SK-MEL-5 (cell line): ENCODE measurements at regions not wholly inside any gene's neighbourhood (a gene's known extent, or its start where the extent isn't known, plus 50 kb on each side); places are given as distances from the start of the nearest gene placed in this dataset.
"Not testable (repeated sequence)": the region's sequence is repeated elsewhere in the genome, so short reads cannot be mapped to it uniquely, and the experiment has no call there.

ENCODE experiments used
- DNase-seq: peaks from one replicate; pipeline ENCODE4 v3.0.0-alpha.2; 2016; ENCODE audit warnings: low read depth, low spot score
- in situ Hi-C: cut with HindIII; loops from 2 replicates; pipeline ENCODE4 v1.10.0; 2016; ENCODE audit warnings: low sequenced_read_pairs, high pct_unique_total_duplicates, low pct_unique_long_range_greater_than_20kb

DNA sequence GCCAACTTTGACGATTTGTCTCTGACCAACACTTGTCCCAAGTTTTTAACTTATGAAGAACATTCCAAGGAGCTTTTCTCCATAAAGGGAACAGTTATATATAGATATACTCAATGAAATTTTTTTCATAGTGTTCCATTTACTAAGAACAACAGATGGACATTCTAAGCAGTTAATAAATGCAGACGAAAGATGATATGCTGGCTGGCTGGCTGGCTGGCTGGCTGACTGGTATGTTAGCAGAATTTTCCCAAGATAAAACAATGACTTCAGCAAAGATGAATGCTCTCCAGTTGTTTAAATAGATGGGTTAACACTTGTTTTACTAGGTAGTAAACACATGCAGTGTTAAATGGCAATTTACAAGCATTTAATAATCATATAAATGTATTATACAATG, 62.2 kb downstream of the SPANXN3 start:
- in situ Hi-C loops: no loop called here
- no peak for DNase-seq

DNA sequence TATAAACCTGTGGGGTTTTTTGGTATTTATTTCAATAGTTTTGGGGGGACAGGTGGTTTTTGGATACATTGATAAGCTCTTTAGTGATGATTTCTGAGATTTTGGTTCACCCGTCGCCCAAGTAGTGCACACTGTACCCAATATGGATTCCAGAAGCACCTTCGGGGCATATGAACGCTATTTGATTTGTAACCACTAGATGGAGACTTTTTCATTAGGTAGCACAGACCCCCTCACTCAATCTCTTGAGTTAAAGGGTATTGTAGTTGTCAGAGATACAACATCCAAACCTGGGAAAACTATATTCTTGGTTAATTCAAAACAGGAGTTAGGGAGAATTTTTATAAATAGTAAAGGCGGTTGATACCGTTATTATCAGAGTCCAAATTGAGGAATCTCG, 79.8 kb downstream of the SPANXN3 start:
- in situ Hi-C loops: no loop called here
- peak; percentile 47 for DNase-seq

GRCh38 chrX:143435916-143436315, 81.4 kb downstream of the SPANXN3 start:
- in situ Hi-C loops: no loop called here
- no peak for DNase-seq

GRCh38 chrX:143429811-143430210, 87.5 kb downstream of the SPANXN3 start:
- DNase-seq: no peak
- in situ Hi-C loops: no loop called here

- DNase-seq: no peak
- in situ Hi-C loops: no loop called here
Measured at GRCh38 chrX:143429131-143429530, 88.1 kb downstream of the SPANXN3 start.

DNA sequence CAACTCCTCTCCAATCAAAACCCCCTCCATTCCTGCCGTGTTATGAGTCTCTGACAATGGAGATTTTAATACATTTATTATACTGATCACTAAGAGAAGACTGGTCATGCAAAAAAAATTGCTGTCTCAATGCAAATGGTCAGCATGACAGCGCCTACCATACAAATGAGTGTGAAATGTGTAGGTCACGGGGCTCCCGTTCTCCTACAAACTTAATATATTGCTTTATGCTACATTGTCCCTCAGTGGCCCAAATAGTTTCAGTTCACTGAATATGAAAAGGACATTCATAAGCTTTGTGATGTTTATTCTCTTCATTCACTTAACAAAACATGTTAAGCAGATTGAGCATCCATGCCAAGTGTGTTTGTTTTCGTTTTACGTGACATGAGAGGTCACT, 116.1 kb downstream of the SPANXN3 start:
- no peak for DNase-seq
- in situ Hi-C loops: no loop called here

DNA sequence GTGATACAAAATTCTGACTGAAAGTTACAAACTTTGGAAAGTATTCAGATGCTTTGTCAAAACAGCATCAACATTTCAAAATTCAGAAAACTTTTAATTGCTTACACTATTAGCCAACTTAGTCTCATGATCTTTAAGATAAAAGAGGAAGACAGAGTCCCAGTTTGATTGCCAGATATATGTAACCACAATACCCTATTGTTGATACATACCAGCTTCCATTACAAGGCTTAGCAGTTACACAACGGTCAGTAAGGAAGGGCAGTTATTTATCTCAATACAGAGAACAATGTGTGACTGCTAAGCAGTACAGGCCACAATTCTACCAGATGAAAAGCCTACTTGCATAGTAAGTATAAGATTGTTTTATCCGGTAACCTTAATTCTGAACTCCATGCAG, 138.4 kb downstream of the SPANXN3 start:
- no peak for DNase-seq
- in situ Hi-C loops: no loop called here

- DNase-seq: no peak
- in situ Hi-C loops: no loop called here
Measured at GRCh38 chrX:143363419-143363818, 153.9 kb downstream of the SPANXN3 start.

- DNase-seq: no peak
- in situ Hi-C loops: no loop called here
Measured at GRCh38 chrX:143340190-143340589, 177.1 kb downstream of the SPANXN3 start.

DNA sequence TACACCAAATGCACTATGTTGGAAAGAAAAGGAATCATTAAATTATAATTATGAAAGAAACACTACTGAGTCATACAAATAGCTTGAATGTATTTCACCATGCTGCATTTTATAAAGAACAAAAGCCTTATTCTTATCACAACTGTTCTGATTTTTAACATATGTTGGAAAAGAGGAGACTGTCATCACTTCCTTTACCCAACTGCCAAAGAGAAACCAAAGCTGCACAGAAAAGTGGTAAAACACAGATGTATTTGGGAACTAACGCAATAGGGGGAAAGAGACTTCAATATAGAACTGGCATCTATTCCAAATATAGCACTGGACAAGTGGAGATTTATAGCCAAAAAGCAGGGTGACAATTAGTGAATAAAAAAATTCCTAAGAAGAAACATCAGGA, 181.0 kb downstream of the SPANXN3 start:
- in situ Hi-C loops: no loop called here

DNA sequence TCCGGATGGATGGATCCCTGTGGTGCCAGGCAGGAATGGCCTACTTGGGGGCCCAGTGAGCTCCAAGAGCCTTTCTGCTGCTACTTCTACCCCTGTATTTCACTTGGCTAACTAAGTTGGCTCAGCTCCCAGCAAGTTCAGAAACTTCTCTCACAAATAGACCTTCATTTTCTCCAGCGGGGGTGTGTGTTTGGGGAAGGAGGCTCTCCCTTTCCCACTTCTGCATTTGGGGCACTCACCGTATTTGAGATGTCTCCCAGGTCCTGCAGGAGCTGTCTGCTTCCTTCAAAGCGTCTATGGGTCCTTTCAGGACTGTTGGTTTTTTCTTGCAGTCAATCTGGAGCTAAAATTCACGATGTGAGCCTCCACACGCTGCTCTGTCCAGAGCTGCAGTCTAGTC, 197.7 kb downstream of the SPANXN3 start:
- in situ Hi-C loops: no loop called here
- DNase-seq: no peak

More for the DNA sequence above, 181.0 kb downstream of the SPANXN3 start:
- no peak for DNase-seq

GRCh38 chrX:143318857-143319256, 198.4 kb downstream of the SPANXN3 start:
- DNase-seq, in situ Hi-C loops: not testable (repeated sequence)

GRCh38 chrX:143306991-143307937, 210.0 kb downstream of the SPANXN3 start:
- in situ Hi-C loops: no loop called here
- DNase-seq: no peak

DNA sequence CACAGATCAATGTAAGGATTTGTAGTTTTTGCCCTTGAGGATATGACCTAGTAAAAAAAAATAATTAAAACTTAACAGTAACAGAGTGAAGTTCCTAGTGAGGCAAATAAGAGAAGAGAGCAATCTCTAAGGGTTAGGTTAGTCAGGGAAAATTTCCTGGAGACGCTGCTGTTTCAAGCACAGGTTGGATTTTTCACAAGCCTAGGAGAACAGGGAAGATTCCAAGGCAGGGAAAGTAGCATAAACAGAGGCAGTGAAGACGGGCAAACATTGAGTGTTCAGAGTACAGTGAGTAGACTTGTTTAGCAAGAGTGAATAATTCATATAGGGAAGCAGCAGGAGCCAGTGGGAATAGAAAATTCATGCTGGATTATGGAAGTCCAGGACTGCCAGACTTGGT, 212.8 kb downstream of the SPANXN3 start:
- DNase-seq: no peak
- in situ Hi-C loops: no loop called here

DNA sequence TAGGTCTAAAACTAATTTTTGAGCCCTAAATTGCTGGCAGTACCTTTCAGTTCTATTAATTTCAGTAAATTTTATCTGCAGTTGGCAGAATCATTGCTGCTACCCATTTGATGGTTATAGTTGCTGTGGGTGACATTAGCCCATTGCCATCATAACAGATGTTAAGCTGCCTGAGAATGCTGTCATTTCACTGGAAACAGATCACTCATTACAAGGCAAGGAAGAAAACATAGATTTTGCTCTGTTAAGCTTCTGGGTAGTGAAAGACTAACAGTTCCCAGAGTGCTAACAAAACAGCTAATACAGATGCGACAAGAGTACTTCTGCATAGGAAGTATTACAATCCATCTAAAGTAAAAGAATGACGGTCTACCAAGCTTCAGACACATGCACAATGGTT, 213.2 kb downstream of the SPANXN3 start:
- in situ Hi-C loops: no loop called here
- DNase-seq: no peak

GRCh38 chrX:143298663-143299241, 218.5 kb downstream of the SPANXN3 start:
- in situ Hi-C loops: no loop called here
- DNase-seq: no peak

DNA sequence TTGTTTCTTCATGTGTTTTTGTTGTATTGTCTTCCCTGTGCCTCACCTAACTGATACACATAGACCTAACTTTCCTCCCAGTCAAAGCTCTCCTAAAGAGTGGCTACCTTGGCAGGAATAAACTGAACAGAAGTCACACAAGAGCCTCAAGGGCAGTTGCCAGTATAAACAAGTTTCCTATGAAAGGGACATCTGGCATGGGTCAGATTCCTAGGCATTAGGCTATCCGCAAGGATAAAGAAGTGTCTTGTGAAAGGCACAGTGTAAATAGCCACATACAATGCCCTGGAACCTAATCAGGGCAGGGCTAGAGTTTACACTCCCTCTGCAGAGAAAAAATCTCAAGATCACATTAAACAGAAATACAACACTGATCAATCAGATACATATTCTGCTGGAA, 220.8 kb downstream of the SPANXN3 start:
- no peak for DNase-seq
- in situ Hi-C loops: no loop called here

DNA sequence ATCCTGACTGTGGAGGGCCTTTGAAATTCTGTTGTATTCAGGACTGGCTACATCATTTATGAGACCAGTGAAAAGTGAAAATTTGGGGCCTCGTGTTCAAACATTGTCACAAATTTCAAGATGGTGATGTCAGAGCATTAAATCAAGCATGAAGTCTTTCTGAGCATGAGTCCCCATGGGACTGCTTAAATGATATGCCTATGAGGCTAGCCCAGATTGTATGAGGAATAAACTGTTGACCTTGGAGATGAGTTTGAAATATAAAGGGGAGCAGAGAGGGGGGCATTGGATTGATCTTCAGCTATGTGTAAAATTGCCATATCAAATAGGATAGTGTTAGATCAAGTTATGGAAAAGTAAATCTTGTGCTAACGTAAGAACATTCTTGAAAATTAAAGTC, 230.0 kb downstream of the SPANXN3 start:
- DNase-seq: no peak
- in situ Hi-C loops: no loop called here

- in situ Hi-C loops: no loop called here
- no peak for DNase-seq
Measured at GRCh38 chrX:143270317-143270716, 244.6 kb downstream of the SPANXN4 start.
